HG02852 (cell line): ENCODE measurements at regions not wholly inside any gene's neighbourhood (a gene's known extent, or its start where the extent isn't known, plus 50 kb on each side); places are given as distances from the start of the nearest gene placed in this dataset.

Experiments used
- ATAC-seq: cut with Tn5 transposase; IDR thresholded peaks from one replicate; pipeline ENCODE4 v1.9.1; 2021; ENCODE audit warnings: mild to moderate bottlenecking, moderate library complexity; ENCODE audit not compliant: unreplicated experiment

DNA sequence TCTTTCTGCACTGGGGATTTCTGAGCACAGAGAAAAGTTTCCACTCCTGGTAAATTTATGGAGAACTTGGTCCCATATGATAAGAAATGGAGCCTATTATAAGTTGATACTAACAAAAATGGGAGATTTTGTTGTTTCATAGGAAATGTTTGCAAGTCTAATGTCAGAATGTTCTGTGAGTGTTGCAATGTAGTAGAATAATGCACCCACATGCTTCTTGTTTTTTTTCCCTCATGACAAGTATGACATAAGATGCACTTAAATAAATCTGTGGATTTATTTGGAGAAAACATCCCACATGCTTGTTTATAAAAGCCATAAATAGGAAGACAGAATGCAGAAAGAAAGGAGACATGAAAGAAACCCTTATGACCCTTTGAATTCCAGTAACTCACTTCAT, 50.8 kb upstream of the KCNJ6 start:
- no peak for ATAC-seq

DNA sequence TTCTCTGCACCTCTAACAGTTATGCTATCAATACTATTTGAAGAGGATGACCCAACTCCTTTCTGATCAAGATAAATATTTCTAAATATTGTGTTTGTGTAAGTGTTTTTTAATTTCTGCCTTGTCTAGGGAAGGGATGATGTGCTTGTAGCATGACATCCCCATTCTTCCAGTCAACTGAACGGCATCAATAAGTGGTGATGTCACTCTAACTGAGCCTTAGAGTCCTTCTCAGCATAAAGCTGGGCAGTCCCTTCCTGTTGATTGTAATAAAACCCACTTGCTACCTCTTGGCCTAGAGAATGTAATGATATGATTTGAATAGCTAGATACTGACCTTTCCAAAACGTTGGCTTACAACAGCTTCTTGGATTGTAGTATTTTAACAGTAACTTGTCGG, 52.5 kb upstream of the KCNJ6 start:
- no peak for ATAC-seq

DNA sequence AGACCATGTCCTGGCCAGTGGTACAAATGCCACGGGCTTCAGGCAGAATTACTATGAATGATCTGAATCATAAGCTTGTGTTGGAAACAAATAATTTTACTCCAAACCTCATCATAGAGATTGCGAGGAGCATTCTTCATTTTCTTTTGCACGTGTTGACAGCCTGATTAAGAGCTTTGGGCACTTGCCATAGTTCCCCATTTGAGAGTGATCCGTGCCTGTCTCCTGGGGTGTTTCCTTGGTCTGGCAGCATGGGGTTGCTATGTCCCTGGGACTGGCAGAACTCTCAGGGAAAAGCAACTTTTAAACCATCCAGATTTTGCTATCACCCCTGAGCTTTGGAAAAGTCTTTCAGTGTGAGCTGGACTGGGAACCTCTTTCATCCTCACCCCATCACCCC, 54.3 kb upstream of the KCNJ6 start:
- ATAC-seq = no peak

DNA sequence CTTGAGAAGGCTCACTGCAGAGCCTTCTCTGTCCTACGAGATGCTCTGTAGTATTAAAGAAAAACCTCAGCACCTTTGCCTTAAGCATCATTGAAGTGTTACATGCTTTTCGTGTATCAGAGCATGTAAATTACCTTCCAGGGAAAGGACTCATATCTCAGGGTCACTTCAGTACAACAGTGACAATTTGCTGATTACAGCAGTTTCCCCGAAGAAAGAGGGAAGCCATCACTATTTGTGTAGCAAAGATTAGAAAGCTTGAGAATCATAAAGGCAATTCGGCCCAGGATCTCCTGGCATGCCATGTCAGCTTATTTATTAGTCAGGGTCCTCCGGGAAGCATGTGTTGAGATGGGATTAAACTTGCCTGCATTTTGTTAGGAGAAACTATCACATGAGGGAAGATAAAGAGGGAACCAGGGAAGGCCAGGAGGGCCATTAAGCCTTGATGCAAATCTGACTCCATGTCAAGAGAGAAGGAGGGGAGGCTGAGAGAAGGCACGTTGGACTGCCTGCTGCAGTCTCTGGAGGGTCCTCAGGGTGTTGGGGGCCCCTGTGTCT, 55.2 kb upstream of the KCNJ6 start:
- ATAC-seq = no peak

DNA sequence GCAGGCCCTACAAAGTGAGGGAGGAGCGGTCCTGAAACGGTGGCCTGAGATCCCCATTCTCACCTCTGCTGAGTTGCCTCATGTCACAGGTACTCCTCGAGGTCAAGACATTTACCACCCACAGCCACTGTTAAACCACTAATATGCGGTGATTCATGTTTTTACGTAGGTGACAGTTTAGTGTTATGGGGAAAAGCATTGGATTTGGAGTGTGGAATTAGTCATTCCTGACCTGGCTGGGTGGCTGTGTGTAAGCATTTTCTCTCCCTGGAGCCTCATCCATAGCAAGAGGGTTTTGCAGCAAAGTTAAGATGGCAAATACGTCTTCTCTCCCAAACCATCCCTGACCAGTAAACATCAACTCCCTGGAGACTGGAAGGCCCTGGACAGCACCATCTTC, 57.8 kb upstream of the KCNJ6 start:
- no peak for ATAC-seq

DNA sequence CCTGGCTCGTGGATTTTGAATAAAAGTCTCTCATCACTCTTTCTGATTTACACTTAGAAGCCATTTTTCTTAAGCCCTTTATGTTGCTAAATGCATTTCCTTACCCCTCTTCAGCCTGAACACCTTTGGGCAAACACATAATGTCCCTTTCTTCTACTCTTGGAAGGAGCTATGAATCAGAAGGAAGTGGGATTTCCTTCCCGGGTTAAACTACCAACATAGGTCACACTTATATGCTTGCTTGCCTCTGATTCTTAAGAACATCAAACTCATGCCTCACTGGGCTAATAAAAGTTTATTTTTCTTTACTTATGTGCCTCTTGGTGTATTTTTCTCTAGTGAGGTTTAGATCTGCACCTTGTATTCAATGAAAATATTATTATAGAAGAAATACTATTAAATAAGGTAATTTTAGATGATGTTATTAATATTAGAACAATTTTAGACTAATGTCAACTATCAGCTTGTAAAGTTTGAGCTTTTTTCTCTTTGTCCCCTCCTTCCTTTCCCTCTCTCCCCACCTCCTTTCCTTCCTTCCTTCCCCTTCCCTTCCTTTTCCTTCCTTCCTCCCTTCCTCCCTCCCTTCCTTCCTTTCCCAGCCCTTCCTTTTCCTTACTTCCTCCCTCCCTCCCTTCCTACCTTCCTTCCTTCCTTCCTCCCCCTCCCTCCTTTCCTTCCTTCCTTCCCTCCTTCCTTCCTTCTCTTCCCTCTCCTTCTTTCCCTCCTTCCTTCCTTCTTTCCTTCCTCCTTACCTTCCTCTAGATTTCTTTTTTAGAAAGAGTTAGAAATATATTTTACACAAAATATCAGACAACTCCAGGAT, 66.5 kb upstream of the KCNJ6 start:
- ATAC-seq = no peak

DNA sequence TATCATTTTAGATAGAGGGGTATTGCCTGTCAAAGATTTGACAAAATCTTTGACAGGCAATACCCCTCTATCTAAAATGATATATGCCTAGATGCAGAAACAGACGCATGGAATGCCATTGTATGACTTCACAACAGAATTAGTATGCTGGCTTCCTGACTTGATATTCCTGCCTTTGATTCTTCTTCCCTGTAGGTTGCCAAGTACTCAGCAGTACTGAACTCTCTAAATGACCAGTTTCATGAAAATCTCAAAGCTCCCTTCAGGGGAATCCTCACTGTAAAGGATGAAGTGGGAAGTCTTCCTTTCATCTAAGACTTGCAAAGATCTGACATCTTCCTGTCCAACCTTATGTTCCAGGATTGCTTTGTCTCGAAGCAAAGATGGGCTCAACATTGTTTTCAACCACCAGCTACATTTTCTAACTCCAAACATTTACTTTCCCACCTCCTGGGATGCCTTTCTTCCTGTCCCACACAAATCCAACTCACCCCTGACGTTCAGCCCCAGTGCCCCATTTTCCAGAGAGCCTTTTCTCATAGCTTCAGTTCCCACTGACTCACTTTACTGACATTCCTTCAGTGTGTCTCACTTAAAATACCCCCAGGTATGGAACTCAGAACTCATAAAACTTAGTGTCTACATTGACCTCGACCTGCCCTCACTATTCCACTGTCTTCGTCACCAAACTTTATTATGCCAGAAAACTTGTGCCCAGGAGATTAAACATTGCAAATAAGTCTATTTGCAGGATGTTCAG, 67.3 kb upstream of the KCNJ6 start:
- no peak for ATAC-seq

DNA sequence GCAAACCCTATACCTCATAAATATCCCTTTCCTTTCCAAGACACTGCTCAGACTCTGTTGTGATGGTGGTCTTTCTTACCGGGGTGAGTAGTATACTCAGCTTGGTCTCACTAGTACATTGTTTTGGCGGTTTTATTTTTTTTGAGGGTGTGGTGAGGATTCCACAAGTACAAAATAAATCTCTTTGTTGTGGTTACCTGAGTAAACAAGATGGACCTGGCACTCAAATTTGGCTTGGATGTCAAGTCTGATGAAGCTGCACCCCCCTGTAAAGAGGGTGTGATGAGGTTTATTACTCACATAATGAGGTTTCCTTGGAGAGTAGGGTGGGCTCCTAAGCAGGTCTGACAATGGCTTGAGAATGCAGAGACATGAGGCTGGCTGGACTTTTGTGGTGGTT, 68.2 kb upstream of the KCNJ6 start:
- ATAC-seq = no peak

DNA sequence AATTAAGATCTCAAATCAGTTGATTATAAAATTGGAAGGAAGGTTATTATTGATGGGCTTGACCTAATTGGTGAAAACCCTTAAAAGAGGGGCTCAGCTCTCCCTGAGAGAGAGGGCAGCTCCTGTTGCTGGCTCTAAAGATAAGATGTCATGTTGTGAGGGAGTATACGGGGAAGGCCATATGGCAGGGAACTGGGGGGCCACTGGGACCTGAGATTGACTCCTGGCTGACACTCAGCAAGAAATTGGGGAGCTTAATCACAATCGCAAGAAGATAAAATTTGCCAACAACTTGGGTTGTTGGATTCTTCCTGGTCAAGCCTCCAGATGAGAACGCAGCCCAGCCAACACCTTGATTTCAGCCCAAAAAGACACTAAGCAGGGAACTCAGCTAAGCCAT, 69.7 kb upstream of the KCNJ6 start:
- ATAC-seq = no peak

DNA sequence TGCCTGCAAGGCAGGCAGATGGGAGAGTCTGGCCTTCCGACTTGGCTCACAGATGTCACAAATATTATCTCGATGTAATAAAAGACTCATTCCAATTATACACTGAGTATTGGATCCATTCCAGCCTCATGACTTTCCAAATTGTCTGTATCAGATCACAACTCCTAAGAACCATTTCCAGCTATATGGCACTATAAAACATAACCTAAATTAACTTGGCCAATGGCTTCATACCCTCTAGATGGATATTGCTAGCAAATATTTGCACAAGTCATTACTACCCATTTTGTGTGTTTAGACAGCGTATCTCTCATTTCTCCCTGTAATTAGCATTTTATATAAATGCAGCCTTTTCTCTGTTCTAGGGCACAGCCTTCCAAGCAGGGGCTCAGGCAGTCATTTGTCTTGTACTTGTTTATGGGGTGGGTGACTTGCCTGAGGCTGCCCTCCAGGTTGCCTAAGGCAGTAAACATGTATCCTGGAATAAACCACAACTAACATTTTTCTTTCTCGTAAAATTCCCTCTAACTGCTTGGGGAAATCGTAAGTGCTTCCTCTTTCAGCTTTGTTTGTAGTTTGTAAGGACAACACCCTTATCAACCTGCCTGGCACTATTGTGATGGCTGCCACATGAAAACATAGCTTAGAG, 70.6 kb upstream of the KCNJ6 start:
- no peak for ATAC-seq

DNA sequence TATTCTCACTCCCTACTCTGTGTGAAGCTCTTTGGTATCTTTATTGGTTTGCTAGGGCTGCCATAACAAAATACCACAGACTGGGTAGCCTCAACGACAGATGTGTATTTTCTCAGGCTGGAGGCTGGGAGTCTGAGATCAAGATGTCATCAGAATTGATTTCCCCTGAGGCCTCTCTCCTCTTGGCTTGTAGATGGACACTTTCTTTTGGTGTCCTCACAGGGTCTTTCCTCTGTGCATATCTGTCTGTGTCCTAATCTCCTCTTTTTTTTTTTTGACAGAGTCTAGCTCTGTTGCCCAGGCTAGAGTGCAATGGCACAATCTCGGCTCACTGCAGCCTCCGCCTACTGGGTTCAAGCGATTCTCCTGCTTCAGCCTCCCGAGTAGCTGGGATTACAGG, 71.4 kb upstream of the KCNJ6 start:
- ATAC-seq = no peak

DNA sequence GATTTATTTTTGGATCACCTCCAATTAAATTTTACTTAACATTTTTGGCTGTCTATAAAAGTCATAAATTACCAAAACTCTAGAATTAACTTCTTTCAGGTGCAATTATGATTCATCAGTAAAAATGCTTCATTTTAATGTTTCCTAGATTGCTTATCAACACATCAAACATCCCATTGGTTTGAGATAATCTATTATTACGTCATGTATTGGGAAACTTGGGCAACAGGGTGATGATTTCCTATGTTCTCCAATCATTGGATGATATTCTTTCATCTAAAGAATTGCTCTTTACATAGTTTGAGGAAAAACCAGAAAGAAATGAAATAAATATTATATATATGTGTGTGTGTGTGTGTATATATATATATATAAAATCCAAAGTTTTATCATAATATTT, 76.8 kb upstream of the KCNJ6 start:
- no peak for ATAC-seq

DNA sequence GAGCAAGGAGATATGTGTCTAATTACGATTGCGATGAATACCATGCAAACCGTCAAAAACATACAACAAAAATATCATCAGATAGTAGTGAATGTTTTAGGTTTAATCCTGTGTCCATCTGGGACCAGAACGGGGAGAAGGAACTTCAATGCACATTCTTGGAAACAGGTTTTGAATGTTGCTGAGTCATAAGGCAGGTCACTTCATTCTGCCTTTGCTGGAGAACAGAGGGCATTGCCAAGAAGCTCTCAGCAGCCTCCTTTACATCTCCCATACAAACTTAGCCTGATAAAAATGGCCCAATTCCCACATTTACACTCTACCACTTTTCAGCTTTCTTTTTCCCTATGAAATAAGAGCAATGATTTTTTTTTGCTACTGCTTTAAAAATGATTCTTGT, 78.0 kb upstream of the KCNJ6 start:
- ATAC-seq = no peak

DNA sequence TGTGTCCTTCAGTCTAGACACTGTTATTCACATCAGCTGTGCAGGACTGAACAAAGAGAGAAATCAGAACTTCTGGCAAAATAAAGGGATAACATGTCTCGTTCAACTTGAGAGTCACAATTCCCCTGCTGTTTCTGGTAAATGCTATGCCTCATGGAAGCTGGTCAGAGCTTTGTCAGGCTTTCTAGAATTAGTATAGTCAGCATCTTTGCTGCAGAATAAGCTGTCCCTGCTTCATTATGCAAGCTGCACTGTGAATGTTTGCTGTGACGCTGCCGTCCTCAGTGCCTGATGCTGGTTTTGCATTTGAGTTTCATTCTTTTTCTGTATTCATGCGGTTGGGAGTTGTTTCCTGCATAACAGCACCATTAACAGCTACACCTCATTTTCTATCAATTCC, 96.4 kb upstream of the KCNJ6 start:
- ATAC-seq = no peak

DNA sequence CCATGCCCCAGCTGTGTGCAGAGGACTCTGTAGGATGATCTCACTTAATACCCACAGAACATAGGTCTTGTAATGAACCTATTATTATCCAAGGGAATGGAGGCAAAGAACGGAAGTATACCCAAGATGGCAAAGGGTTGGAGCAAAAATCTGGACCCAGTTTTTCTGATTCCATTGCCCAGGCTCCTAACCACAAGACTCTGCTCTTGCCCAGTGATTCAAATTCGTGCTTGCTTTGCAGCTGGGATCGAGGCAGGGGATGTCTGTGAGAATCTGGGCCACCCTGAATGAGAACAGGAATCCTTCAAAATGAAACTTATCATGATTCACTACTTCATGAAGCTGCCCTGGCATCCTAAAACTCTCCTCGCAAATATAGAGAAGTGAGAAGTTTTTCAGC, 97.5 kb upstream of the KCNJ6 start:
- no peak for ATAC-seq

DNA sequence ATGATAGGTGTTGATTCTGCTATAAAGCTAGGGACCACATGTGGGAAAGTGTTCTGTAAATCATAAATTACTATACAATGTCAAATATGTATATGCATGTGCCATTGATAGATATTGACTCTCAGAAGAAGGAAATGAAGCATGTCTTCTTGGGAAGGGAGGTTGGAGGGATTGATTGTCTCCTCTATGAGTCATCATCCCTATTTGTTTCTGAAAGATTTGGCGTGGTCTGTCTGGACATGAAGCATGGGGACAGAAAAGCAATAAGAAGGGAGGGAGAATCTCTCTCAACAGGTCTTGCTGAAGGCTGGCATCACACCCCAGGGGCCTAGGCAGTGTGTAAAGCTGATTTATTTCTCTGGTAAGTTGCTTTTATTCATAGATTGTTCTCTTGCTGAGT, 98.0 kb upstream of the KCNJ6 start:
- no peak for ATAC-seq

DNA sequence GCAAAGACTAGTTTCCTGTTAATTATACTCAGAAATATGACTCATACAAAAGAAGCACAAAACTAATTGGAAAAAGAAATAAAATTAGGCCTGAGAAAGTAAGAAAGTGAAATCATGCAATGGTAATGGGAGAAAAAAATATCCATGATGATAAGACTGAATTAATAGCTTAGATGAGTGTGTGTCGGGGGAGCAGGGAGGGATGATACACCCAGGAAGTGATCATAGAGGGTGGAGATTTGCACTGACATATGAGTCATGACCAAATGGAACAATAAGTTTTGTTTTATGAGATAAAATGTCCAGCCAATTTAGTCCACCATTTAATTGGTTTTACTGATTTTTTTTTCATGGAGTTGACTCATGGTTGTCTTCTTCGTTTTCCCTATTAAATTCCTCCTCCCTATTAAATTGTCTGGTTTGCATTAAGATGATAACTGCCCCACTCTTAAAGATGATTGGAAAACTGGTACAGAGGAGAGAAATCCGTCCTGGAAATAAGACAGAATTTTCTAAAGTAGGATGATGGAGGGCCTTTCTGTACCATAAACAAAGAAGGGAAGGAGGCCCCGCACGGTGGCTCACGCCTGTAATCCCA, 111.7 kb upstream of the KCNJ6 start:
- ATAC-seq = no peak

DNA sequence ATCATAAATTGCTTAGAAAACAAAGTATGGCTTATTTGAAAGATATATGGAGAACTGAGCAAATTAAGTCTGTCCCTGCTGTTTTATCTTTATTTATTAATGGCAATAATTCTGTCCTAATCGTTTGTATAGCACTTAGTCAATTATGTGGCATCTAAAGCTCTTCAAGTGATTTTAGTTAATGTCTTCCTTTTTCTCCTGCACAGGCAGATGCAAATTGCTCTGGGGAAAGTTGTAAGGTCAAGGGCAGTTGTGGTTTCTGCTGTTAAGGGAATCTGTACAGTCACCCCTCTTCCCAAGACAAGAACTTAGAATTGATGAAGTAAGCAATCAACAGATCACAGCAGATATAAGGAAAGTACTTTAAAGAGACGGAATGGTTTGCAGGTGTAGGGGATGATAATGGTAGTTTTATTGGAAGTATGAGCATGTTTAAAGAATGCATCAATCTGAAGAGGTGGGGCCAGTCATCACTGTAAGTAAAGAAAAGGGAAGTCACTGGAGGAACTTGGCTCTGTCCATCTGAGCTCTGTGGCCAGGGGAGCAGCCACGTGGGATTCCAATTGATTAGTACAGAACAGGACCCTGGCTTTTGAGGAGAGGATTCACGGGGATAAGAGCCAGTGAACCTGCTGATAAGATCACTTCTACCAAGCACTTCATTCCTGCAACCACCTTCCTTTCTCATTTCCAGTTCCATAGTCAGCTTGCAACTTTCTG, 116.0 kb upstream of the KCNJ6 start:
- no peak for ATAC-seq

DNA sequence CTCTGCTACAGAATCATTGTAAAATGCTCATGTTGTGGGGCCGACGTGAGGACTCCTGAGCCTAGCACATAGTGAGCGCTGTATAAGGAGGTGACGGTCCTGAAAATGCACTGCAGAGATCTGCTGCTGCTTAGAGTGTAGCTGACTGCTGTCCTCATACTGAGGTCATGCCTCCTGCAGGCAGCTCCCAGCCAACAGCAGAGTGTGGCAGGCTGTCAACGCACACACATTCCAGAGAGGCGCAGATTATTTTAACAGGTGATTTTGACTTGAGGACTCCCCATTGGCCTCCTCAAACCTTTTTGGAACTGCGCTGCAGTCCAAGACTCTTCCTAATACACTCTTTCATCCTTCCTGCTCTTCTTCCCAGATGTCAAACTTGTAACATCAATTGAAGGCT, 119.8 kb upstream of the KCNJ6 start:
- ATAC-seq = no peak

DNA sequence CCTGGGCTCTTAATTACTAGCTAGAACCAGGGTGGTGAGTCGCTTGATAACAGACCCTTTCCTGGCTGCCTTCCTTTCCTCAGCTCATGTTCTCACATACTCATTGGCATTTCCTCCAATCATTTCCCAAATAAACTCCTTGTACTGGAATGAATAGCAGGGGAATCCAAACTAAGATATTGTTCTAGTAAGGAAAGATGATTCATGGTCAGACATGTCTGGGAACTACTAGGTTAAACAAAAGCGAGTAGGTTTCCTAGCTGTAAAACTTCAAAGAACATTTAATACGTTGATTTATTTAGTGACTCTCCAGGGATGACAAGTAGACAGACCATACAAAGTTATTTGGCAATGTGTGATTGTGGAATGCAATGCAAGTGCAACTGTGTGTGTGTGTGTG, 121.2 kb upstream of the KCNJ6 start:
- no peak for ATAC-seq

DNA sequence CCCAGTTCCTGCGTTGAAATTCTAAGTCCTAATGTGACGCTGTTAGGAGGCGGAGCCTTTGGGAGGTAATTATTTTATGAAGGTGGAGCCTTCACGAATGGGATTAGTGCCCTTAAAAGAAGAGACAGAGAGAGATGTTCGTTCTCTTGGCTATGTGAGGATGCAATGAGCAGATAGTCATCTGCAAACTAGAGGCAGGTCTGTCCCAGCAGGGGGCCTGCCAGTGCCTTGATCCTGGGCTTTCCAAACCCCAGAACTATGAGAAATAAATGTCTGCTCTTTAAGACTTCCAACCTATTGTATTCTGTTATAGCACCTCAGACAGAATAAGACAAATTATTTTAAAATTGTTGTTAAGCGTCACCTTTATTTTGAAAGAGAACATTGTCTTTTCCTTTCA, 123.1 kb upstream of the KCNJ6 start:
- no peak for ATAC-seq
